Hematopoietic multipotent progenitor cell treated with erythropoietin and hydrocortisone succinate and interleukin-3 and kit ligand, for 6 days (in vitro differentiated cells): ENCODE measurements at regions not wholly inside any gene's neighbourhood (a gene's known extent, or its start where the extent isn't known, plus 50 kb on each side); places are given as distances from the start of the nearest gene placed in this dataset.

Experiments
- DNase-seq: peaks from one replicate; pipeline ENCODE4 v3.0.0-alpha.2; 2015

DNA sequence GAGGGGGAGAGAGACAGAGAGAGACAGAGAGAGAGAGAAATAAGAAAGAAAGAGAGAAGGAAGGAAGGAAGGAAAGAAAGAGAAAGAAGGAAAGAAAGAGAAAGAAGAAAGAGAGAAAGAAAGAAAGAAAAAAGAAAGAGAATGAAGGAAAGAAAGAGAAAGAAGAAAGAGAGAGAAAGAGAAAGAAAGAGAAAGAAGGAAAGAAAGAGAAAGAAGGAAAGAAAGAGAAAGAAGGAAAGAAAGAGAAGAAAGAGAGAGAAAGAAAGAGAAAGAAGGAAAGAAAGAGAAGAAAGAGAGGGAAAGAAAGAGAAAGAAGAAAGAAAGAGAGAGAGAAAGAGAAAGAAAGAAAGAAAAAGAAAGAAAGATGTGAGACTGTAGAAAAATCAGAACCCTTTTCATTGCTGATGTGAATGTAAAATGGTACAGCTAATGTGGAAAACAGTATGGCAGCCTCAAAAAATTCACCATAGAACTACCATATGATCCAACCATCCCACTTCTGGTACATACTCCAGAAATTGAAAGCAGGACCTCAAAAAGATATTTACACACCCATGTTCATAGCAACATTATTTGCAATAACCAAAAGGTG is 203.4 kb upstream of the POU3F3 start:
- no peak for DNase-seq

DNA sequence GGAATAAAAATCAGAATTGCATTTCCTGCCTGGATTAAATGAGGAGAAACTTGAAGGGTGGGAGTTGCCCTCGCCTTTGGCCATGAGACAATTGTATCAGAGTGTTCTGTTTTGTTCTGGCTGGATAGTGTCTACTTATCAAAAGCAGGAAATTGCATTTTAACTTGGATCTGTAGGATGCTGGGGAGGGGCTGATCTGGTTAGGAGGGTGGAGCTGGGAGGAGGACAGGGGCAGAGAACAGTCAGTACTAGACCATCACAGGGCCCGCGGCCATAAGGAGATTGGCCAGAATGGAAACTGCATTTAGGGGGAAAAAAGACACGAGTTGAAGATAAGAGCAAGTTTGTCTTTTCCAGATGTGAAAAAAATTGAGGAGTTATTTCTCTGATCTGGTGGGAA is 199.1 kb upstream of the POU3F3 start:
- DNase-seq: no peak

DNA sequence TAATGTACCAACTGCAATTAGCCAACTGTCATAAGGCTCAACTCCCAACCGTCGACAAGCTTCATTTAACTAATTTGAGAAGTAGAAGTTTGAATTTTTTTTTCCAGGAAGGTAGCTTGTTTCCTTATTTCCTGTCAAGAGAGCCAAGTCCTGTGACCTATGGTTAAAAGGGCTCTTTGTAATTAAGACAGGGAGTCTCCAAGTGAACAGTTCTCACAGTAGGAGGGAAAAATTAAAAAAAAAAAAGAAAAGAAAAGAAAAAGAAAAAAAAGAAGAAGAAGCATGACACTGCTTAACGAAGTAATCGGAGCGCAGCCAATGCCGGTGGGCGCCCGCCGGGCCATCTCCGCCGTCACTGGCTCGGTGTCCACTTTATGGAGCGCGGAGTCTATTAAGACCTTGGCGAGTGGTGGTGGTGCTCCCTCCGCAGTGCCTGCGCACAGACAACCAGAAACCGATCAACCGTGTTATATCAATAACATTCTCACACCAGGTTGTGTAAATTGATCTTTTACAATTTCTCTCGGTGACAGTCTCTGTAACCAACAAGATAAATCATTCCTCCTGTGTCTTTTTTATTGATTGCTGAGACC is 197.2 kb upstream of the POU3F3 start:
- peak; percentile 47 for DNase-seq

DNA sequence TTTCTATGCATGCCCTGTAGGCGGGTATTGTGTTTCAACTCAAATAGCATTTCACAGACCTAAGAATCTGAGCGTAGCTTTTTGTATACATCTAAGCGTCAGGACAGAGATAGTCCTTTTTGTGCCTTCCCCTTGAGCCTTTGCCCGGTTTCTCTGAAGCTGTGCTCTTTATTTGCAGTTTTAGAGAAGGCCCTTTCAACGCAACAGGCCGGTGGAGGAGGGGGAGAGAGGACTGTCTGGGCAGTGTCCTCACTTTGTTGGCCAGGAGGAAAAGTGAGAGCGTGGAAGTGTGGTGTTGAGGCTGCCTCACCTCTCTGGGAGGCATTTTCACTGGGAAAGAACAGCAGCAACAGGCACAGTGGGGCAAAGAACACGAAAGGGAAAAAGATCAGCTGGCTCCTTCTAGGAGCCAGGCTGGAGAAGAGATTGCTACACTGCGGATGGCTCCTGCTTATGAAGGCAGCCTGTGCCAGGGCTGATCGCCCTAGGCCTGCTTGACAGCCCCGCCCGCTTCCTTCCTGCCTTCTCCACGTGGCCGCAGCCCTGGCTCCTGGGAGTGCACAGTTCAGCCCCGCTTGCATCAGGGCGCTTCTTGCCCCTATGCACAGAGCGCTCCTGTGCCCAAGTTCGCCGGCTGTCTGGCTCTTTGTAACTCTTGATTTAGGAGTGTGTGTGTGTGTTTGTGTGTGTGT is 195.6 kb upstream of the POU3F3 start:
- DNase-seq: peak; percentile 88

DNA sequence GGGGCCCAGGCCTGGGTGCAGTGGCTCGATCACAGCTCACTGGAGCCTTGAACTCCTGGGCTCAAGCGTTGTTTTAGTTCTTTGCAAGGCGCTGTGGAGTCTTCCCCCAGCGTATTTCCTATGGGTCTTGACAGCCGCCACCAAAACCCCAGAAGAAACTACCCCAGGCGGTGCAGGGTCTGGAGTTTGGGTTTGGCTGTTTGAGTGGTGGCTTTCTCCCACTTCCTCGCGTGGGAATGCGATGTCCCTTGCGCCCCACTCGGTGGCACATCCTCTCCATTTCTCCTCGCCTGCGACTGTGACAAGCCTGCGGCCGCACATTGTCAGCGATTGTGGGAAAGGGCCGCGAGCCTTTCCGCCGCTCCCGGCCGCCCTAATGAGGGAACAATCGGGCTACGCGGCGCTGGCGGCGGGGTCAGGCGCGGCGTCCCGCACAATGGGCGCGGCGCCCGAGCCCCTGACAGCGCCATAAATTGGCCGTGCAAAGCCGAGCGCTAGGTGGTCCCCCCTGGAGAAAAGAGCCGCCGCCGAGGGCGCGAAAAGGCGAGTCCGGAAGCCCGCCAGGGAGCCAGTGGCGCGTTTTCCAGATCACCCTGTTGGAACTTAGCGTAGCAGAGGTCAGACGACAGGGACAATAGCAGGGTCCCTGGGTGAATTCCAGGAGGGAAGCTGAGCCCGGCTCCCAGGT is 194.9 kb upstream of the POU3F3 start:
- peak; percentile 41 for DNase-seq

DNA sequence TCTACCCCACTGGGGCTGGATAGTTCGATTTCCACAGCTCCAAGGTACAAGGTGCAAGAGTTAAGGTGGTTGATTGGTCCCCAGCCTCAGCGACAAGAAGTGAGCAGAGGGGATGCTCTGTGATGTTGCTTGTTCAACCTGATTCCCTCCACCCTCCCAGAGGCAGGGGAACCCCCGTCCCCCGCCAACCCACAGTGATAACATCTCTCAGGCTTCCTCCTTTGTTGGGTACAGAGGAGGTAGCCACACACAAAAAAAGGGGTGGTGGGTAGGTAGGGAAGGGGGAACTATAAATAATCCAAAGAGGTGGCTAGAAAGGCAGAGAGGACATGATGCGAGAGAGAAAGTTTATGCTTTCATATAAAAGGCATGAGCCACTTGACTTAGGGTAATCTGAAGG is 192.9 kb upstream of the POU3F3 start:
- no peak for DNase-seq

DNA sequence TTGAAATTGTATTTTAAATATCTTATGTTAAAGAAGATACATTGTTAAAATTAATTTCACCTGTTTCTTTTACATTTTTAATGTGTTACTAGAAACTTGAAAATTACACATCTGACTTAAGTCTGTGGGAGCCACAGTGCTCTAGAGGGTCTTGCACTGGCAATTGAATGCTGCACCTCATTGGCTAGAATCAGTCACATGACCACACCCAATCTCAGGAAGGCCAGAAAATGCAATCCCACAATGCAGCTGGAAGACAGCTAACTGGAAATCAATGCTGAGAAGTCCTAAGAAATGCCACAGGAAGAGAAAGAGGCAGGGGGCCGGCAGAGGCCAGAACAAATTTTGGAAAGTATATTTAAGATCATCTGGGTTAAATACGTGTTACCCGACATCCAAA is 189.2 kb upstream of the POU3F3 start:
- no peak for DNase-seq

DNA sequence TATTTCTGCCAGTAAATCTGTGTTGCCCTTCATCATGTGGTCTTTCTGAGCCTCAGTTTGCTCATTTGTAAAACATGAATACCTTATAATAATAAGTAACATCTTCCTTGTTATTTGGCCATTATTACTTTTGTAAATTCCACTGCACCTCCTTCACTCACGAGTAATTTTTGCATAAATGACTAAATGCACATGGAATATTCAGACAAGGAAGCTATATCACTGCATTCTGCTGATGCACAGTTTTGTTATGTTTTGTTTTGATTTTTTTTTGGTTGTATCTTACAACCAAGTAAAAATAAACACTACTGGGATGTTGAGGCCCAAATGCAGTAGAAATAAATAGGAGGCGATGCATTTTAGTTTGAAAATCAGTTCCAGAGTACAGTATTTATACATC is 185.3 kb upstream of the POU3F3 start:
- DNase-seq: no peak

DNA sequence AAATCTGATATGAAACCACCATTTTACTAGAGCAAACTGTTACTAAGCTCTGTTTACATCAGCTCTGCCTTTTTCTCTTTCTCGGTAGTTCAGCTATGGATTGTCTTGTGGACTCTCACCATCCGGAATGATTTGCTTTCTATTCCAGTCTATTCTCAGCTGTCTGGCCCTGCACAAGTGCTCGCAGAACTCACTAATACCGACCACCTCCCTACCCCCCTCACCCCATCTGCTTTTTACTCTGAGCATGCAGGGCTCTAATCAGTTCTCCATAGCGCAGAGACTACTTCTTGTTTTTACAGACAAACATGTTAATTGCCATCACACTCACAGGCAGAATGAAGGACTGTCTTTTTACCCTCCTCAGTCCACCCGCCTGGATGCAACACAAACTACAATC is 180.7 kb upstream of the POU3F3 start:
- no peak for DNase-seq

DNA sequence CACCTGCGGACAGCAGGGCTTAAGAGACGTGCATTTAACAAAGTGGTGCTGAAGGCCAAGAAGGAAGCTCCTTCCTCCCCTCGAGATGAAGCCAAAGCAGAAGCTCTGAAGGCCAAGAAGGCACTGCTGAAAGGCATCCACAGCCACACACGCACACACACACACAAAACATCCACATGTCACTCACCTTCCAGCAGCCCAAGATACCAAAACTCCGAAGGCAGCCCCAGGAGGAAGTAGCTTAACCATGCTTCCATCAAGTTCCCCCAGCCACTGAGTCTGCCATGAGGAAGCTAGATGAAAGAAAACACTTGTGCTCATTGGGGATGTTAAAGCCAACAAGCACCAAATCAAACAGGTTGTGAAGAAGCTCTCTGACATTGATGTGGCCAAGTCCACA is 175.7 kb upstream of the POU3F3 start:
- no peak for DNase-seq

DNA sequence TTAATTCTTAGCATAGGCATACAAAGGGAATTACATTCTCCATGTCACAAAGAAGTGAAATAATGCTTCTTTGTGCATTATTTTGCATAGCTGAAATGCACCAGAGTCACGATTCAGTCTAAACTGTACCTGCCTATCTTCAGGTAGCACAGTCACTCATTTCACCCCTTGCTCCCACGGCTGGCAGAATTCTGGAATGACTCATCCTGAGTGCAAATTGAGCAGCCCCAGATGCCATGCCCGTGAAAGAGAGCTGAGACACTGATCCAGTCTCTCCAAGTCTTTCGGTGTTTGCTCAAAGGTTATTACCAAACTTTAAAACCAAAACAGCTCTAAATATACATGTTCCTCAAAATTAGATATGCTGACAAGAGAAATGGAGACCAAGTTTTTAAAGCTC is 168.3 kb upstream of the POU3F3 start:
- no peak for DNase-seq

DNA sequence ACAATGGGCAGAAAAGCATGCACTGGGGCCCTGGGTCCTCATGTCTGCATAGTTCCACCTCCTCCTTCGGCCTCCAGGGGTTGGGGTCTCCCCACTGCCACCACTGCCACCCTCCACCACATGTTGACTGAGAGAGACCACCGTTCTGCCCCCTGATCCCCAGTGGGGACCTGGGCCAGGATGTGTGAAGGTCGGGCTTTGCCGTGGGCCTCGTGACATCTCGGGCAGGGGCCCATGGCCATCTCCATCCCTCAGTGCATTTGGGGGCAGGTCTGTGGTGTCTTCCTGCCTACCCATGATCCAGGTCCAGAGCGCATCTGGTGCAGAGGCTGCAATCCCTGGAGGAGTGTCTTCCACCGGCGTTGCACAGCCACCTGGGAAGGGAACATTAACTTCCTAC is 166.8 kb upstream of the POU3F3 start:
- DNase-seq: no peak

DNA sequence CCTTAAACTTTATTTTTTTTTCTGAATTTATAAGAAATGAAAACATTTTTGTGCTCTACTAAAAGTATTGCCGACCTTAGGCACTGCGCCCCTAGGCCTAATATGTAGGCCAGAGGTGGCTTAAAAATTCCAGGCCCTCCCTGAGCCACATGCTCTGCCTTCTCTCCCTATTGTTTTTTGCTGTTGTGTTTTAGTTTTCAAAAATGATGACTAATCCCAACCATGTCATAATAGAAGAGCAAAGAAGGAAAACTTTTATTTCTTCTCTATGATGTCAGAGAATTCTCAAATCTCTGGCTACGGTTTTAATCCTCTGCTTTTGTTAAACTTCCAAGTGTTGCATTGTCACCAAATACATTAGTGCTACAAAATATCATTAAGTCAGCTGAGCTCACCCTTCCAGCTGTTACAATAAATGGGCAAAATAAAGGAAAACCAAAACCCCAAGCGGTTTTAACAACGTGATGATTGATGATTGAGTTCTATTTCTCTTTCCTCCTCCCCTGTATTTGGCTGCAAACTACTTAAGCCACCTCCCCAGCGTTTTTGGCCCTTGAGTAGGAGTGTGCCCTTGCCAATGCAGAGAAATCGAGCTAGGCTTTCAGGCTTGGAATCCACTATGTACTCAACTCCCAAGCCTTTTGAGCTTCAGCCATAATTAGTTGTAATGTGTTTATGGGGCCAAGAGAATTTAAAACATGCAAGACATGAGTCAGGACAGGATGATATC is 163.5 kb upstream of the POU3F3 start:
- no peak for DNase-seq

DNA sequence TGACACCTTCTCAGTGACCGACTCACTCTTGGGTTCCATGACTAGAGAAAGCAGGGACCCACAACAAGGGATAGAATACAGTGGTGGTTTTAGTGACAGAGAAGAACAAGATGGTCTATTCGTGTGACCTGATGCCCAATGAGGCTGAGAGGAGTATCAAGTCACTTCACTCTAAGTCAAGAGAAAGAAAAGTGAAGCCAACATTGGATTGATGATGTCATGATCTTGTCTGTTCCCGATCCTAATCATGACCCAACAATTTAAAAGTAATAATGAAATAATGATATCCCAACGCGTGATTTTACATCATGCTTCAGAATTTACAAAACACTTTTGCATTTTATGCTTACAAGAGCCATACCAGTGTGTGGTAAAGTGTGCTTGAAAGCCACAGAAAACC is 155.6 kb upstream of the POU3F3 start:
- DNase-seq: no peak

DNA sequence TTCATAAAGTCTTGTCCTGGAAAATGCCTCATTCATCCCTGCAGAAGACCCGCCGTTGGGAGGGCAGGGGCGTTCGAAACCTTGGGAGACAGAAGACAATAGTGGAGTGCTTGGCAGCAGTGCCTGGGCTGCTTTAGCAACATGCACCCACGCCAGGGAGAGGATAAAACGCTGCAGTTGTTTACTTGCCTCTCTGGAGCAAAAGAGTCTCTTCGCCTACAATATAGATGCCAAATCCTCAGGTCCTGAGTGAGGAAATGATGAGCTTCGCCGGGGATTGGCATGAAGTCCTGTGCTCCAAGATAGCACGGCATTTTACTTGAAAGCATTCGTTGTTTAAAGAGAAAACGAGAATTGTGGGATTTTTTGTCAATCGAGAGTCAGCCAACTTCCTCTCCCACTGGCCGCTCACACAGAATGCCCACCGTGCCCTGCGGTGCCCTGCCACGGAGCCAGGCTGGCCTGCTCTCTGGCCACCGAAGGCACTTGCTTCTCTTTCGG is 152.5 kb upstream of the POU3F3 start:
- DNase-seq: no peak

DNA sequence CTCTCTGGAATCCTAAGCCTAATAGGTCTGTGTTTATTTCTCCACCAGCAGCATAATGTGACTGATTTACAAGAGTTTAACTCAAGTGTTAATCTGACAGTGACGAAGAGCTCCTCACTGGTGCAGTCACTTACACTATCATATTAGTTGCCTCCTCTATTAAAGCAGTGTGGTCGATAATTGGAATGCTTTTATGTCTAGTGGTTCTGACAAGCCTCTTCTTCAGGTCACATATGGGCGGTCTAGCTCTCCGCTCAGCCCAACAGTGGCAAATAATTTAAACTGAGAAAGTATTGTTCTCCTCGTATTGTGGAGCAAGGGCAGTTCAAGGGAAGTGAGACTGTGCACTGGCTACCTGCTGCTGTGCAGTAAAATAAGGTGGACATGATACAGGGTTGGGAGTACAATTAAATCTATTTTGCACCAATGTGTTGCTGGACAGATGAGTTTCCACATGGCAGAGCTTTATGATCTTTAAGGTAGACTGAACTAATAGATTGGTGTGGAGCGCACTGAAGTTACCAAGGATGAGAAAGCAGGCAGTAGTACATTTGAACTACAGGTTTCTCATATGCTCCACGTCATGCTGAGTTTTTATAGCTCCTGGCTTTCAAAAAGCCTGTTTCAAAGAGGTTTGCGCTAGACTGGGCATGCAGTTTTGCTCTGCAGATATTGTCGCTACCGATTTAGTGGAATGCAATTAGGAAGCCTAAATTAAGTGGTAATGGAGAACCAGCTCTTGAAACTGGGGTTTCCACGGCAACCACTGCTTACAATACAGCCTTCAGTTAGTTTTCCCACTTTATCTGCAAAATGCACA is 151.7 kb upstream of the POU3F3 start:
- no peak for DNase-seq

DNA sequence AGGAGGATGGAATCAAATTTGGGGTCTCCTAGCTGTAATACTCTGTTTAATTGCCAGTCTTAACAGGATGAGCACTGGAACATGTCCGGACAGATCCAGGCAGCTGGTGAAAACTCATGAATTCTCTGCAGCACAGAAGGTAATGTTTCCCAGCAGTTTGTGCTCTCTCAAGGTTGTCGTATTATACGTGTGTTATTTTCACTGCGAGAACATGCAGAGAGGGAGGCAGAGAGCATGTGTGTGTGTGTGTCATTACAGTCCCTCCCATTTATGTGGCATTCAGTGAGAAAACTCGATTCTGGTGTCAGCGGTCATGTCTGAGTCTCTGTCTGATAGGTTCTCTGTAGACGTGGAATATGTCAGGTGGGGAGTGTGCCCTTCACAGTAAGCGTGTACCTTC is 150.2 kb upstream of the POU3F3 start:
- no peak for DNase-seq

DNA sequence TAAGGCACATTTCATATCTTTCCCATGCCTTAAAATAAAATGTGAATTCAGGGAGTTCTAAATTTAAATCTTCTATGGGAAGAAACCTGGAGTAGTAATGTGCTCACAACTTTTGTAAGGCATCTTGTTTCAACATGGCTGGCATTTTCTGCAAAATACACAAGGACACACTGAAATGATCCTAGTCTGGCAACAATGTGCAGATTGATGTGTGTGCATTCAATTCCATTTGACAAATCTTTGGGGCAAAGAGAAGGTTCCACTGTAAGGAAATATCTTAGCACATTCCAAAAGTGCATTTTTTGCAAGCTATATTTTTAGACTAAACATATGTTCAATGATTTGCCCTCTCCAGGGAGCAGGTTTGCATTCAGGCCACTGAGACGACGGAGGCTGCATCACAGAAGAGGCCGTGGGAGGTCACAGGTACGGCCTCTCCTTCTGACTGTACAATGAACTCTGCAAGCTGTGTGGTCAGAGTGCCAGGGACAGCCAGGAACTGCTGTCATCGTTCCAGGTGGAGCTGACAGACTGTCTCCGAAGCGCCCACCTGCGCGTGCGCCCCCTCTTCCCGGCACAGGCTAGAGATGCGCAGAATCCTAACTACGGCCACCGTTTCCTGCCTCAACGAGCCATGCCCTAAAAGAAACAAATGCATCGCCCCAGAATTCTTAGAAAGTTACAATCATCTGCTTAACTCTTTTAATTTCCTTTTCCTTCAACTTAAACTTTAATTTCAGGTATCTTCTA is 149.2 kb upstream of the POU3F3 start:
- no peak for DNase-seq

DNA sequence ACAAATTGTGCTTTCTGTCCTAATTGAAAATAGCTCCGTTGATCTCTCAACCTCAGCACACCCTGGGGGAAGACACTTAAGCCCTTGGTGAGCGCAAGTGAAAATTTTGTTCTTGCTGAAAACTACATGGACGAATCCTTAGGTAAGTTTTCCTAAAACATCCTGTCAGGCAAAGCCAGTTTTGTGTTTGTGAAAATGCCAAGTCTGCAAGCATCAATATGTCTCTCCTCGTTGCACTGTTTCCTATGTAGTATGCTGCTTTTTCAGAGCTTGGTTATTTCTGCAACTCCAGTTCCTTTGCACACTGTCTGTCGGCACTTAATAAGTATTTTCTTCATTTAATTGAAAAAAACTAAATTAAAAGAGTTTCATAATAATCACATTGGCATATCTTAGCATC is 146.9 kb upstream of the POU3F3 start:
- DNase-seq: no peak

DNA sequence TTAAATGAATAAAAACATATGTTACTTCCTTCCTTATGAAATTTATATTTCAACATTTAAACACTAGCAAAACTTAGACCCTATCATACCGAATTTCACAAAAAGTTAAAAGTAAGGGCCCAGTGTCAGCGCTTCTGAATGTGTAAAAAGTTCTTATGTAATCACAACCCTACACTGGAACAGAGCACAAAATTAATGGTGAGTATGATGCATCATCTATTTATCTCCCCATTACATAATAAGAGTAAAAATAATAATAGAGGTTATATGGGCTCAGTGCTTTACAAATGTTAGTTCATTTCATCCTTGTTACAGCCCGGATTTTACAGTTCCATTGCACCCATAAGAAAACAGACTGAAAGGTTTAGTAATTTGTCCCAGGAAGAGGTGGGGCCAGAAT is 144.9 kb upstream of the POU3F3 start:
- DNase-seq: no peak

DNA sequence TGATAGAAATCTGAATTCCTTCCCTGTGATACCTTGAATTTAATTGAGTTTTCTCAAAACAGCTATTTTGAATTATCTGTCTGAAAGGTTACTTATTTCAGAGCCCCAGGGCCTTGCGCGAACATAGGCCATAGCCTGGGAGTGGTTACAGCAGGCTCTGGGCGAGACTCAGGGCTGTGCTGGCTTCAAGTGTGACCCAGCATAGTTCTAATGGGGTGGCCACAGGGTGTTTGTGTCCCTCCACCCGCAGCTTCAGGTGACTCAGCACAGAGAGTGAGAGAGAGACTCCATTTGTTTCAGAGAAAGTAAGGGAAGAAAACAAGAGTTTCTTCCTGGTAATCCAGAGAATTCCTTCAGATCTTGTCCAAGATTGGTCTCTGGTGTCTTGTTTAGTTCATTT is 137.9 kb upstream of the POU3F3 start:
- no peak for DNase-seq
